NCI-H446 treated with DMSO at 0.1 percent for 48 hours (cell line): ENCODE measurements at regions not wholly inside any gene's neighbourhood (a gene's known extent, or its start where the extent isn't known, plus 50 kb on each side); places are given as distances from the start of the nearest gene placed in this dataset.

ENCODE experiments used
- DNase-seq: peaks from one replicate; lab custom pipeline; 2025; lab: John Stamatoyannopoulos, UW

GRCh38 chr5:53825926-53826325, 265.5 kb downstream of the NDUFS4 start:
- DNase-seq = no peak

GRCh38 chr5:53826504-53826903, 266.1 kb downstream of the NDUFS4 start:
- DNase-seq = no peak

- no peak for DNase-seq
Measured at GRCh38 chr5:53827211-53827651, 266.8 kb downstream of the NDUFS4 start.

DNA sequence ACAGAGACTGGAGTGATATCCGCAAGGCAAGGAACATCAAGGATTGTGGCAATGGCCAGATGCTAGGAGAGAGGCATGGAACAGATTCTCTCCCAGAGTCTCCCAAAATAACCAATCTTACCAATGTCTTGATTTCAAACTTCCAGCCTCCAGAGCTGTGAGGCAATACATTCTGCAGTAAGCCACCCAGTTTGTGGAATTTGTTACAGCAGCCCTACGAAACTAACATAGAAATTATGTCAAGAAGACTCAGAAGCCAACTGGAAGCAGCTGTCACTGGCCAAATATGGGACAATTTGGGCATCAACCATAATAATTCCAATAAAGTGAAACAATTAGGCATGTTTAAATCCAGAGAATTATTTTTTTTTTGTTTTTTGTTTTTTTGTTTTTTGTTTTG, 271.1 kb downstream of the NDUFS4 start:
- no peak for DNase-seq
